Femur (tissue), 1 donor: ENCODE measurements at regions not wholly inside any gene's neighbourhood (a gene's known extent, or its start where the extent isn't known, plus 50 kb on each side); places are given as distances from the start of the nearest gene placed in this dataset.
A peak's percentile ranks its signal among the peaks of the same experiment; 100 is the strongest.

Experiments used
- DNase-seq: peaks from one replicate; pipeline ENCODE4 v3.0.0-alpha.2; 2017

DNA sequence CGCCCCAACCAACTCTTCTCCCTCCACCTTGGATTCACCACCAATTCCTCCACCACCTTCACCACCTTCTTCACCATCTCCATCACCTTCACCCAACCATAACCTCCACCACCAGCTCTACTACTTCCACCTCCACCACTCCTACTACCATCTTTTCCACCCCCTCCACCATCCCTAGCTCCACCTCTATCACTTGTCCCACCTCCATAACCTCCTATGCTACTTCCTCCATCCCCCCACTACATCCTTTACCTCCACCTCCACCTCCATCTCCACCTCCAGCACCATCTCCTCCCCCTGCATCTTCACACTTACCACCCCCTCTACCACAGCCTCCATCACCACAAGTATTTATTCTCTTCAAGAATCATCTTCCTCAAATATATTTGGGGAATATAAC is 254.9 kb upstream of the EGLN3 start:
- DNase-seq, result no peak

GRCh38 chr14:34204774-34205173 is 253.9 kb upstream of the EGLN3 start:
- no peak for DNase-seq

- no peak for DNase-seq
Observed at GRCh38 chr14:34203251-34203722, 252.4 kb upstream of the EGLN3 start.

DNA sequence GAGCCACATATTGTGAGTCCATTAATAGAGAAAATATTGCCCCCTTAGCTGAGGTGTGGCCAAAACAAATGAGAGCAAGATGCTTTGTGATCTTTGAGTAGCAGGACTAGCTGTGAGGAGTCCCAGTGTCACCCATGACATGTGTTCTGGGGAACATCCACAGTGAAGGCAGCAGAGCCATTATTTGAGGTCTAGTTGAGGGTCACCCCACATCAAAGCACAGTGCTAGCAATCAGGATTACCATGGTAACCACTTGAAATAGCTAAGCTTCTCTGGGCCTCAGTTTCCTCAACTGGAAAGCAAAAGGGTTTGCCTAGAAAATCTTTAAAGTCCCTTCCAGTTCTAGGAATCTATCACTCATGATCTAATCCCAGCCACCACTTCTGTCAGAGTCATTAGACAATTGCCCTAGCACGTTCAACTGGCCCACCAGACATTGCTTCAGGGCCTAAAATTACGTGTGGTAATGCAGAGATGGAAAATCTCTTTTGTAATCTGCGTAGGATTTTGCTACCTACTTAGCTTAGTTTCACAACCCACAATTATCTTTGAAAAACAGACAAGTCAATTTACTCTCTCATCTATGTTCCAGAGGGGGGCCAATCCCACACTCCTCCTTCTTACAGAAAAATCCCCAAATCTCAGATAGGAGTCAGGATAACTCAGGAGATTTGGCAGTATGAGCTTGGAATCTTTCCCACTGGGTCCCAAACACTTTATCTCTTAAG is 251.2 kb upstream of the EGLN3 start:
- DNase-seq, result no peak

DNA sequence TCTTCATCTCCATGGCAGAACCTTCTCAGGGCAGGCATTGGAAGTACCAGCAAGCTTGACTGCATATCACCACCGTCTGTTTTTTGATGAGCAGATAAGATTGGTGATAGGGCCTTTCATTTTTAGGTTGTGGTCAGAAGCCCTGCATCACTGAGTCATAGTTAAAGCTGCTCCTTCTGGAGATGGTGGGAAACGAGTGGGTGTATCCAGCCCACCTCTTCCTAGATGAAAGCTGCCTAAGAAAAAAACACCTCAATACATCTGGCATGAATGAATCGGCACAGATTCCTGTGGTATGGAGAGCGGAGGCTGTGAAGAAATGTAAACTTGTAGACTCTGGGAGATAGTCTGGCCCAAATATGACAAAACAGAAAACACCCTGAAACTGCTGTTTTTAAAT is 248.7 kb upstream of the EGLN3 start:
- no peak for DNase-seq

GRCh38 chr14:34198096-34198495 is 247.2 kb upstream of the EGLN3 start:
- no peak for DNase-seq

- no peak for DNase-seq
Observed at GRCh38 chr14:34195964-34196363, 245.1 kb upstream of the EGLN3 start.

DNA sequence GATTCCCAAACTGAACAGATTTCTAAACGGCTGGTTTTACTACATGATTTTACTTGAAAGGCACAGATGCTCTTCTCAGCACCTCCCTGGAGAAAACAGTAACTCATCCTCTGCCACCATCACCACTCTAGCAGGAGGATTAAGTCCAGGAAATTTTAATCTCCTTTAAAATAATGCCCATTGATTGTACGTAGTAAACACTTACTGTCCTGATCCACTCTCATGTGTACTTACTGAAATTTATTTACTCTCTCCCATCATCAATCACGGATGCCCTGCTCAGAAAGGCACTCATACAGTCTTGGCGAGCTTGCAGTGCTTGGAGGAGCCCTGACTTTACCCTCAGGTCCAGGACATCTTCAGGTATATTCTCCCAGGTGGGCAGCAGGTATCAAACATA is 239.8 kb upstream of the EGLN3 start:
- DNase-seq, result no peak

DNA sequence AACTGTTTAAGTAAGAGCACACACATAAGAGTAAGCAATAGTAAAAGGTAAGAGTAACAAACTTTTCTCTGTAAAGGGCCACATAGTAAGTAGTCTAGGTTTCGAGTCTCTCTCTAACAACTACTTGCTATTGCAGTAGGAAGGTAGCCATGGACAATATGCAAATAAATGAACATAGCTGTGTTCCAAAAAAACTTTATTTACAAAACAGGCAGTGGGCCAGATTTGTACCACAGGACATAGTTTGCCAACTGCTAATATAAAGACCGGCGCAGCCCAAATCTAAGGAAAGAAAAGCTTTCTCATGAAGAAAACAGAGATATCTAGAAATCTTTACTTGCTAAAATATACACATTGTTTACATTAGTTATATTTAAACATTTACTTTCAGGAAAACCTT is 239.0 kb upstream of the EGLN3 start:
- DNase-seq, result no peak

GRCh38 chr14:34187519-34188044 is 236.7 kb upstream of the EGLN3 start:
- no peak for DNase-seq

- no peak for DNase-seq
Observed at GRCh38 chr14:34187061-34187460, 236.2 kb upstream of the EGLN3 start.

GRCh38 chr14:34184126-34184525 is 233.3 kb upstream of the EGLN3 start:
- DNase-seq, result no peak

DNA sequence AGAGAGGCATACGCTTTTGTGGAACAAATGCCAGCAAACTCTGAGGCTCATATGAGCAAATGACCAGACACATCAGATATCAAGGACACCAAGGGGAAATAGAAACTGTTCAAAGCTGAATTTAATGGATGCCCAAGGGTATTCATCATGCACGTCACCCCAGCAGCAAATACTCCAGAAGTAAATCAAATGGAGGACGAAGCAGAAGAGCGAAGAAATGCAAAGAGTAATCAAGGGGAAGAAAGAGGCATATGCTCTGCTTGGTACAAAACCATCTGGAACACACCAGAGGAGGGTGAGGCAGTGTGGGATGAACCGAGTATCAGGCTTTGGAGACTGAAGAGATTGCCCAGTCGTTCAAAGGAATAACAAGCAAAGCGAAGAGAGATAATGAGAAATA is 232.6 kb upstream of the EGLN3 start:
- no peak for DNase-seq

DNA sequence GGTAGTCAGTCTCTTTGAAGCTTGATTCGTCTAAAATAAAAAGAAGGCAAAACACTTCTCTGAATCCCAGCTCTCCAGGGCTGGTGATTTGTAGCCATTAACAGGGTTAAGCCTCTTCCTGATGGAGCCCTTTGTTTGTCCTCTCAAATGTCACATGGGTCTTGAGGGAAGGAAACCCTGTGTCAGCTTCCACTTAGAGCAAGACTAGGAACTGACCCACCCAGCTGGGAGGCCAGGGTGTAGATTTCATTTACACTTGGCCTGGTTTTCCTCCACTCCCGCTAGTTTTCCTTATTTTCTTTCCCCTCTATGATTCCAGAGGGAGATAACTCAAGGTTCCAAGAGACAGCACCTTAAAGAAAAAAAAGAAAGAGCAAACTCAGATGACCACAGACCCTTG is 230.5 kb upstream of the EGLN3 start:
- DNase-seq, result no peak

DNA sequence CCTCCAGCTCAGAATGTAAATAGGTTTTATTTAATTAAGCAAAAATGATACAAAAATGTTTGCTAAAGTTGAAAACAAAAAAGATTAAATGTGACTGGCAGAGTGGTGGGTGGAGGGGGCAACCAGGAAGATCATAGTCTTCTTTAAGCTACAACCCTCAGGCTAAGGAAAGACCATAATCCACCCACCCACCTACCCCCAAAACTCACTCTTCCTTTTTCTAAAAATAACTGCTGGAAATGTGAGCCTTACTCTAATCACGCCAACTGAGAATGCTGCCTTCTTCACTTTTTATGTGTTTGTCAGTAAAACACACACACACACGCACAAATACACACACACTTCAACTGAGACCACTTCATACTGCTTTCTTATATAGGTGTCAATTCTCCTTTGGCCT is 230.0 kb upstream of the EGLN3 start:
- DNase-seq, result no peak

- DNase-seq, result no peak
Observed at GRCh38 chr14:34180434-34180833, 229.6 kb upstream of the EGLN3 start.

DNA sequence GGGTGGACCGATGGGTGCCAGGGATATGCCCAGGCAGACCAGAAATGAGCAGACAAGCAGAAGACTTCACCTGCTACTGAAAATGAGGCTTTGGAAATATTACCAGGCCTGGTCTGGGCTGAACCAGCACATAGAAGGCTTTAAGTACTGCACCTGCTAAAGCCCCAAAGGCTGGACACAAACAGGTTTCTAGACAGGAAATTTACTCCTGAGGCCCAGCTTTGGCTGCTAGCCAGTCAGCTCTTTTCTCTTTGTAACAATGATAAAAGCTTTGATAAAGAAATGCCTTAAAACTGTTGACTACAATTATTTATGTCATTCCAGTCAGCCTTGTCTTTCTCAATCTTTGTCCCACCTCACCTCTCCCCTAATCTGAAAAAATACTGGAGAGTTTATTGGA is 228.9 kb upstream of the EGLN3 start:
- DNase-seq, result no peak

- no peak for DNase-seq
Observed at GRCh38 chr14:34177466-34177865, 226.6 kb upstream of the EGLN3 start.

GRCh38 chr14:34175574-34175973 is 224.7 kb upstream of the EGLN3 start:
- no peak for DNase-seq

GRCh38 chr14:34174973-34175372 is 224.1 kb upstream of the EGLN3 start:
- DNase-seq, result no peak

GRCh38 chr14:34173916-34174315 is 223.0 kb upstream of the EGLN3 start:
- DNase-seq, result no peak

GRCh38 chr14:34172550-34173368 is 221.9 kb upstream of the EGLN3 start:
- DNase-seq, result peak; percentile 50

GRCh38 chr14:34172173-34172451 is 221.2 kb upstream of the EGLN3 start:
- no peak for DNase-seq

- no peak for DNase-seq
Observed at GRCh38 chr14:34171431-34172172, 220.7 kb upstream of the EGLN3 start.
